ENCODE measurements at regions not wholly inside any gene's neighbourhood (a gene's known extent, or its start where the extent isn't known, plus 50 kb on each side); places are given as distances from the start of the nearest gene placed in this dataset.

DNA sequence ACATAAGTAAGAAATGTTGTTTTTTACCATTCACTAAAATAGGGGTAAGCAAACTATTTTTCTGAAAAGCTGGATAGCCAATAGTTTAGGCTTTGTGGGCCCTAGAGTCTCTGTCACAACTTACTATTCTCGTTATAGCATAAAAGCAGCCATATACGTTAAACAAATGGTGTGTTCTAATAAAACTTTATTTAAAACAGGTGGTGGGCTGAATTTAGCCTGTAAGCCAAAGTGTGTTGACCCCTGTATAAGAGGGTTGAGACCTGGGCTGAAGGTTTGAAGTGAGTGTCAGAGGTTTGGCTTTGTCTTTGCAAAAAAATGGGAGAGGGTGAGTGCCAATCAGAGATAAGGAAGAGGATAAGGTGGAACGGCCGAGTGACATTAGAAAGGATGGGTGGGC is 197.2 kb downstream of the RNF144B start:
- H3K27ac ChIP-seq (ENCODE audit: low read depth, low read length), result no peak overlapping the region
- H3K9me3 ChIP-seq (ENCODE audit: control insufficient read depth, insufficient read depth, low read length), result no peaks in the 10 kb centered on the region
- no peaks in the 10 kb centered on the region for H3K4me1 ChIP-seq (ENCODE audit: control insufficient read depth, low read length)
- peaks cover 6% of the 10 kb centered on the region for H3K27me3 ChIP-seq (ENCODE audit: control insufficient read depth, low read length)
- no peak for TF ChIP-seq EZH2phosphoT487 (IDR thresholded peaks at IDR 0.05; ENCODE audit: borderline replicate concordance, low read length)
- TF ChIP-seq, protein P1, sequence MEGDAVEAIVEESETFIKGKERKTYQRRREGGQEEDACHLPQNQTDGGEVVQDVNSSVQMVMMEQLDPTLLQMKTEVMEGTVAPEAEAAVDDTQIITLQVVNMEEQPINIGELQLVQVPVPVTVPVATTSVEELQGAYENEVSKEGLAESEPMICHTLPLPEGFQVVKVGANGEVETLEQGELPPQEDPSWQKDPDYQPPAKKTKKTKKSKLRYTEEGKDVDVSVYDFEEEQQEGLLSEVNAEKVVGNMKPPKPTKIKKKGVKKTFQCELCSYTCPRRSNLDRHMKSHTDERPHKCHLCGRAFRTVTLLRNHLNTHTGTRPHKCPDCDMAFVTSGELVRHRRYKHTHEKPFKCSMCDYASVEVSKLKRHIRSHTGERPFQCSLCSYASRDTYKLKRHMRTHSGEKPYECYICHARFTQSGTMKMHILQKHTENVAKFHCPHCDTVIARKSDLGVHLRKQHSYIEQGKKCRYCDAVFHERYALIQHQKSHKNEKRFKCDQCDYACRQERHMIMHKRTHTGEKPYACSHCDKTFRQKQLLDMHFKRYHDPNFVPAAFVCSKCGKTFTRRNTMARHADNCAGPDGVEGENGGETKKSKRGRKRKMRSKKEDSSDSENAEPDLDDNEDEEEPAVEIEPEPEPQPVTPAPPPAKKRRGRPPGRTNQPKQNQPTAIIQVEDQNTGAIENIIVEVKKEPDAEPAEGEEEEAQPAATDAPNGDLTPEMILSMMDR (IDR thresholded peaks at IDR 0.05; ENCODE audit: low read depth, low read length, poor library complexity, severe bottlenecking), result no peak
- H4K20me1 ChIP-seq (ENCODE audit: control insufficient read depth, insufficient read depth, low read depth, low read length), result no peaks in the 10 kb centered on the region
- no peaks in the 10 kb centered on the region for H3F3A ChIP-seq (ENCODE audit: control insufficient read depth, insufficient read depth)
- H3K79me2 ChIP-seq (ENCODE audit: control insufficient read depth, low read length), result no peaks in the 10 kb centered on the region
- no peak overlapping the region for H3K4me2 ChIP-seq (ENCODE audit: low read length)
- H3K9me2 ChIP-seq (replicated peaks; ENCODE audit: control insufficient read depth, low read length), result no peaks in the 10 kb centered on the region
- no peak overlapping the region for H3K4me3 ChIP-seq (ENCODE audit: low read length)
- no peaks in the 10 kb centered on the region for H3K36me3 ChIP-seq (ENCODE audit: control insufficient read depth, low read length)

DNA sequence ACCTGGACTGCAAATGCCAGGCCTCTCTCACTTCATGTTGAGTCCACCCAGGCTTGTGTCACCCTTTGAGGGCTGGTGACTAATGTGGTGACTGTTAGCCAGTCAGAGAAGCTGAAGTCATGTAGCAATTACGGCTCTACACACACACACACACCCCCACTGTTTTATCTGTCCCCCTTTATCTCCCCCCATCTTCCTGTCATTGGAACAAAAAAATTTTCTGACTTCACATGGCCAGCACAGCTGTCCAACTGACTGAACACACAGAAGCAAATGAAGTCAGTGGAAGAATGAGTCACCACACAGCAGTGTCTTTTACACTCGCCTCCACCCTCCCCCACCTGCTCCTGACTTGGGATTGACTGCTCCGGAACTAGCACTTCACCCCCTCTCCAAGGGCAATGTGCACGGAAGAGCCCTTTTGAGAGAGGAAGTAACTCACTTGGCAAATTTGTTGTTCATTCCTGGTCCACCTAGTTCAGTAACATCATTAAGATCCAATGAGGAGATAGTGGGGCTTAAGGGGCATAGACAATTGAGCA is 198.0 kb downstream of the RNF144B start:
- TF ChIP-seq EZH2phosphoT487 (IDR thresholded peaks at IDR 0.05; ENCODE audit: borderline replicate concordance, low read length), result no peak
- TF ChIP-seq, protein P1 (IDR thresholded peaks at IDR 0.05; ENCODE audit: low read depth, low read length, poor library complexity, severe bottlenecking), result no peak
- H3K4me1 ChIP-seq (ENCODE audit: control insufficient read depth, low read length), result no peaks in the 10 kb centered on the region
- no peaks in the 10 kb centered on the region for H3K79me2 ChIP-seq (ENCODE audit: control insufficient read depth, low read length)
- H3K4me2 ChIP-seq (ENCODE audit: low read length), result no peak overlapping the region
- H3K36me3 ChIP-seq (ENCODE audit: control insufficient read depth, low read length), result no peaks in the 10 kb centered on the region
- no peaks in the 10 kb centered on the region for H3F3A ChIP-seq (ENCODE audit: control insufficient read depth, insufficient read depth)
- H4K20me1 ChIP-seq (ENCODE audit: control insufficient read depth, insufficient read depth, low read depth, low read length), result no peaks in the 10 kb centered on the region
- no peak overlapping the region for H3K27ac ChIP-seq (ENCODE audit: low read depth, low read length)
- H3K4me3 ChIP-seq (ENCODE audit: low read length), result no peak overlapping the region
- no peaks in the 10 kb centered on the region for H3K9me3 ChIP-seq (ENCODE audit: control insufficient read depth, insufficient read depth, low read length)
- H3K9me2 ChIP-seq (replicated peaks; ENCODE audit: control insufficient read depth, low read length), result no peaks in the 10 kb centered on the region
- peaks cover 5% of the 10 kb centered on the region for H3K27me3 ChIP-seq (ENCODE audit: control insufficient read depth, low read length)

DNA sequence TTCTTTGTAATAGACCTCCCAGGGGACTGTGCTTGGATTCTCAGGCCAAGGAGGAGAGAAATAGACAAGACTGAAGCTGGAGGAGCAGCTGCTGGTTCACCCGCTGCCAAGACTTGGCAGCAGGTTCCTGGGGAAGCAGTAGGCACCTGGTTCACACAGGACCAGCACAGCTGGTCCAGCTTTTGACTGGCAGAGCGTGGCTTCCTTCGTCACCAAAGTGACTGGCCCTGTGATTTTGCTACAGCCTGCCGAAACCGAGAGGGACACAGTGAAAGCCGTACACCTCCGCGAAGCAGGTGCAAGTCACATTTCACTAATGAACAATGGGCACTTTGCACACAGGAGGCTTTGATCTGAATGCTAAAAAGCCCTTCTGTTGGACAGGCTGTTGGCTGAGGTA is 199.0 kb downstream of the RNF144B start:
- H3K9me2 ChIP-seq (replicated peaks; ENCODE audit: control insufficient read depth, low read length), result no peaks in the 10 kb centered on the region
- H3K36me3 ChIP-seq (ENCODE audit: control insufficient read depth, low read length), result no peaks in the 10 kb centered on the region
- no peak overlapping the region for H3K27ac ChIP-seq (ENCODE audit: low read depth, low read length)
- H3K4me2 ChIP-seq (ENCODE audit: low read length), result no peak overlapping the region
- peaks cover 5% of the 10 kb centered on the region for H3K27me3 ChIP-seq (ENCODE audit: control insufficient read depth, low read length)
- no peaks in the 10 kb centered on the region for H3F3A ChIP-seq (ENCODE audit: control insufficient read depth, insufficient read depth)
- H3K4me1 ChIP-seq (ENCODE audit: control insufficient read depth, low read length), result no peaks in the 10 kb centered on the region
- H3K4me3 ChIP-seq (ENCODE audit: low read length), result no peak overlapping the region
- H3K9me3 ChIP-seq (ENCODE audit: control insufficient read depth, insufficient read depth, low read length), result no peaks in the 10 kb centered on the region
- H3K79me2 ChIP-seq (ENCODE audit: control insufficient read depth, low read length), result no peaks in the 10 kb centered on the region
- TF ChIP-seq EZH2phosphoT487 (IDR thresholded peaks at IDR 0.05; ENCODE audit: borderline replicate concordance, low read length), result no peak
- TF ChIP-seq, protein P1 (IDR thresholded peaks at IDR 0.05; ENCODE audit: low read depth, low read length, poor library complexity, severe bottlenecking), result no peak
- no peaks in the 10 kb centered on the region for H4K20me1 ChIP-seq (ENCODE audit: control insufficient read depth, insufficient read depth, low read depth, low read length)
